ENCODE measurements at regions not wholly inside any gene's neighbourhood (a gene's known extent, or its start where the extent isn't known, plus 50 kb on each side); places are given as distances from the start of the nearest gene placed in this dataset.

GRCh38 chr7:374706-375311 is 84.8 kb downstream of the FOXL3 start:
- no peaks in the 10 kb centered on the region for H3K27me3 ChIP-seq (ENCODE audit: low read length)
- ChIA-PET POLR2A (ENCODE audit: unreplicated experiment) (no interaction called here), CTCF (no interaction called here)
- no peaks in the 10 kb centered on the region for H3K4me1 ChIP-seq (ENCODE audit: insufficient read depth, low read length)
- BruUV-seq (replicated peaks), result no TSS peak
- no peak overlapping the region for H3K4me2 ChIP-seq (ENCODE audit: low read length)
- H3K36me3 ChIP-seq (ENCODE audit: low read depth, low read length), result no peaks in the 10 kb centered on the region
- H3K4me3 ChIP-seq (ENCODE audit: low read length), result no peak overlapping the region
- no peaks in the 10 kb centered on the region for H4K20me1 ChIP-seq (ENCODE audit: low read length)
- H3K9me3 ChIP-seq (ENCODE audit: low read length), result no peaks in the 10 kb centered on the region
- no peak for TF ChIP-seq CTCF (conservative IDR thresholded peaks at IDR 0.05; ENCODE audit: low read depth, low read length)
- no peak for TF ChIP-seq EZH2phosphoT487 (IDR thresholded peaks at IDR 0.05; ENCODE audit: borderline replicate concordance, low read length)
- no peak for TF ChIP-seq EZH2 (IDR thresholded peaks at IDR 0.05; ENCODE audit: low read length, unreplicated experiment)
- H3K9me2 ChIP-seq (replicated peaks; ENCODE audit: low read length), result no peaks in the 10 kb centered on the region
- no peak overlapping the region for H3K27ac ChIP-seq (ENCODE audit: low read length)
- H2AFZ ChIP-seq (ENCODE audit: low read length), result no peak overlapping the region
- ATAC-seq (no peak), DNase-seq (no peak)
- no peaks in the 10 kb centered on the region for H3F3A ChIP-seq (ENCODE audit: low read length, unreplicated experiment)
- intact Hi-C loops (cut with micrococcal nuclease), result no loop called here
- no peaks in the 10 kb centered on the region for H3K79me2 ChIP-seq (ENCODE audit: low read length)
- no peak overlapping the region for H3K9ac ChIP-seq (ENCODE audit: low read length)

GRCh38 chr7:375321-375831 is 85.4 kb downstream of the FOXL3 start:
- BruUV-seq (replicated peaks), result no TSS peak

More at GRCh38 chr7:375321-375831, 85.4 kb downstream of the FOXL3 start:
- no peak overlapping the region for H3K4me2 ChIP-seq (ENCODE audit: low read length)
- H3K79me2 ChIP-seq (ENCODE audit: low read length), result no peaks in the 10 kb centered on the region
- ChIA-PET POLR2A (ENCODE audit: unreplicated experiment) (no interaction called here), CTCF (no interaction called here)
- no peaks in the 10 kb centered on the region for H3K4me1 ChIP-seq (ENCODE audit: insufficient read depth, low read length)
- intact Hi-C loops (cut with micrococcal nuclease), result no loop called here
- no peaks in the 10 kb centered on the region for H3K27me3 ChIP-seq (ENCODE audit: low read length)
- H3K27ac ChIP-seq (ENCODE audit: low read length), result no peak overlapping the region
- H3K9ac ChIP-seq (ENCODE audit: low read length), result no peak overlapping the region
- H3K9me3 ChIP-seq (ENCODE audit: low read length), result no peaks in the 10 kb centered on the region
- H4K20me1 ChIP-seq (ENCODE audit: low read length), result no peaks in the 10 kb centered on the region
- ATAC-seq (no peak), DNase-seq (no peak)
- no peaks in the 10 kb centered on the region for H3K36me3 ChIP-seq (ENCODE audit: low read depth, low read length)
- no peak for TF ChIP-seq CTCF (conservative IDR thresholded peaks at IDR 0.05; ENCODE audit: low read depth, low read length)
- no peak for TF ChIP-seq EZH2phosphoT487 (IDR thresholded peaks at IDR 0.05; ENCODE audit: borderline replicate concordance, low read length)
- no peak for TF ChIP-seq EZH2 (IDR thresholded peaks at IDR 0.05; ENCODE audit: low read length, unreplicated experiment)
- no peak overlapping the region for H3K4me3 ChIP-seq (ENCODE audit: low read length)
- no peaks in the 10 kb centered on the region for H3K9me2 ChIP-seq (replicated peaks; ENCODE audit: low read length)
- H3F3A ChIP-seq (ENCODE audit: low read length, unreplicated experiment), result no peaks in the 10 kb centered on the region
- no peak overlapping the region for H2AFZ ChIP-seq (ENCODE audit: low read length)
